DMS114 treated with DMSO at 0.1 percent for 48 hours (cell line): ENCODE measurements at regions not wholly inside any gene's neighbourhood (a gene's known extent, or its start where the extent isn't known, plus 50 kb on each side); places are given as distances from the start of the nearest gene placed in this dataset.

Experiments
- DNase-seq: peaks from one replicate; lab custom pipeline; 2025; ENCODE audit not compliant: unreplicated experiment; lab: John Stamatoyannopoulos, UW

DNA sequence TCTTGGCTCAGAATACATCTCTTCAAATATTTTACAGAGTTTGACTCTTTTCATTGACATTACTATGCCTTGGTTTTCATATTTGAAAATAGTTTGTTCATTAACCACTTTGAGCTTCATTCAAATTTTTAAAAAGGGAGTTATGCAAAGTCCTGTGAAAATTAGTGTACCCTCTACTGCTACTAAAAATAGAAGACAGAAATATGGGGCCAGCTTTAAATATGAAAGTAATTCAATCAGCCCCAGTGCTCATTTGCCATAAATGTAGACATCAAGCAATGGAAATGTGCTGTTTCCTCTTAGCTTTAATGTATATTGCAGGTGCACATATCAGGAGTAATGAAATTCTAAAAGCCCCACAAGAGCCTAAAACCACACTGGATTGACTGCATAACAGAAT lies 218.7 kb downstream of the SPATA18 start:
- no peak for DNase-seq

- DNase-seq, result no peak
Measured at GRCh38 chr4:52273885-52274284, 222.8 kb downstream of the SPATA18 start.

DNA sequence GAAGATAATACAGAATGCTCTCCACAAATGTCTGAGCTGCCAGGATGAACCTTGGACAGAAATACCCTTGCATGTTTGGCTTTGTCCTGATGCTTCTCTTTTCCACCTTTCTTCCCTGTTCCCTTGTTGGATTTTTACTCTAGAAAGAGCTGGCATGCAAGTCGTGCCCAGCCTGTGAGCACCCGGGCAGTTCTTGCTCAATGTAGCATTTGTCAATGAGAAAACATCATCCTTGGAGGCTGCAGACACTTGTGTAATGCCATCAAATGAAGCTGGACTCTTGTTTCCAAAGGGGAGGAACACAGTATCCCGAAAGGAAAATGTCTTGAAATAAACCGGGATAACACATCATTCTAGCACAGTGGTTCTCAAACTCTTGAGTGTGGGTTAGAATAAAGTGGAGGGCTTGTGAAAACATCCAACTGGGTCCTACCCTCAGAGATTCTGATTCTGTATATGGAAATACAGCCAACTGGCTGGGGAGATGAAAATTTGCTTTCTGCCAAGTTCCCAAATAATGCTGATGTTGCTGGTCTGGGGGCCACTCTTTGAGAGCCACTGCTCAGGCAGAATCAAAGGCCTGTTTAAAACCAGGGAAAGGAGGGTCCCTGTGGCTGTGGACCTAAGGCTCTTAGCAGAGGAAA lies 237.2 kb downstream of the SPATA18 start:
- DNase-seq, result no peak

- DNase-seq, result no peak
Measured at GRCh38 chr4:52290466-52290865, 239.4 kb downstream of the SPATA18 start.

DNA sequence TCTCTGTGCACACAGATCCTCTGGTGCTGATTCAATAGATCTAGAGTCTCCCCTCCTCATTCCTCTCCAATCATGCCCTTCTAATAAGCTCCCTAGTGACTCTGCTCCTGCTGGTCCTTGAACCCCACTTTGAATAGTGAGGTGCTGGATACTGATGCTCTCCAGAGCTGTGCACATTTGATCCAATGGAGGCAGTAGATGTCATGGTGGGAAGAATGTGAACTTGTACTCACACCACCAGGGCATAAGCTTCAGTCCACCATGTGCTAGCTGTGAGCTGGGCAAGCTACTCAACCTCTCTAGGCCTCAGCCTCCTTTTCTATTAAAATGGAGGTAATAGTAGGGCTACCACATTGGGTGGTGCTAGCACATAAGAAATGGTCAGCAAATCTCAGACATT lies 241.1 kb downstream of the SPATA18 start:
- no peak for DNase-seq

GRCh38 chr4:52296341-52296740 lies 245.2 kb downstream of the SPATA18 start:
- no peak for DNase-seq

DNA sequence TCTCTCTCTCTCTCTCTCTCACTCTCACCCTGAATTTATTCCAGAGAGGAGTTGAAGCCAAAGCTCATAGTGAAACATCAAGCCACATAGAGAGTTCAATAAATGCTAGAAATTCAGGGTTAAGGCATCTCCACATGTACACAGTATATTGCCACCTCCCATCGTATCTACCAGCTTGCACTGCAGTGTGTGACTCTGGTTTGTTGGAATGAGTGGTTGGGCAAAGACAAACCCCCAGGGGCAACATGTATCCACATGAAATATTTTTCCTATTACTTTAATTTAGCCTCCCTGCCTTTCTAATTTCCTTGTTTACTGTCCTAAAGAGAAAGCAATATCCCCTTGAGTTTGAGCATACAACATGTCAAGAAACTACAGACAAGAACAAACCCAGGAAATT lies 247.3 kb downstream of the SPATA18 start:
- DNase-seq, result no peak

DNA sequence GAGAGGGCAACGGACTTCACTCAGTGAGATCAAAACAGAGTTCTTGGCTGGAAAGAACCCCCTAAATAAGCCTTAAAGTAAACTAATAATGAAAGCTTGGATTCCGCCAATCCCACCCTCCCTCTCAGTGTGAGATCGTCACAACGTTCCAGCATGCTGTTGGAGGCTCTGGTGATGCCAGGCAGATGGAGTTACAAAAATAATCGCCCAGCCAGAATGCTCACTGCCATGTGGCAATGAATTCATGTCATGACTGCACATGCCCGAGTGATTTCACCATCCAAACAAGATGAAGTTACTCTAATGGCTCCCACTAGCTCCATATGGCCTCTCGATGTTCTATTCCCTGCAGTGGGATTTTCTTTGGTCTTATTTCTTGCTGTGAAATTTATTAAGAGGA lies 248.0 kb downstream of the SPATA18 start:
- DNase-seq, result no peak

DNA sequence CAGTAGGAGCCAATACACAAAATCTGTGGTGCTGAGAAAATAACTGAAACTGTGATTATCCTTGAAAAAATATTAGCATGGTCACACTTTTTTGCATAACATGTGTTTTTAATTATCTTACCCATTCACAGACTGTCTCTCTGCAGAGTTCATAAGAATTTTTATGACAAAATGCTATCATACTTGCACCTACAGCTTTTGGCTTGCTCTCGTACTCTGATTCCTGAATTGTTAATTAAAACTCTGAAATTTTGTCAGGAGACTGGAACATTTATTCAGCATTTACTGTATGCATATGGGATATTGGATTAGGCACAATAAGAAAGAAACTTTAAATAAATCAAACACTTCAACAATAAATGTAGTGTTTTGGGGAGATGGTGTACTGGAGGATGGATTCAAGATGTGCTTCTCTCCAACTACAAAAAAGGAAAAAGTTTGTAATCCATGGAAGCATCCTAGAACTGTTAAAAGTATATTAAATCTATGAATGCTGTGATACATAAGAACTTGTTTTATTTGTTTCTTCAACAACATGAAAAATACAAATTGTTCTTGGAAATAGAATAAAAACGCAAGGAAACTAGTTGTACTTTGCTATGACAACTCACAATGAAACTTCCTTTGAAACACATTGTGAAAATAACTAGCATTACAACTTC lies 260.5 kb downstream of the SPATA18 start:
- DNase-seq, result no peak

GRCh38 chr4:52312722-52313121 lies 261.6 kb downstream of the SPATA18 start:
- DNase-seq, result no peak

DNA sequence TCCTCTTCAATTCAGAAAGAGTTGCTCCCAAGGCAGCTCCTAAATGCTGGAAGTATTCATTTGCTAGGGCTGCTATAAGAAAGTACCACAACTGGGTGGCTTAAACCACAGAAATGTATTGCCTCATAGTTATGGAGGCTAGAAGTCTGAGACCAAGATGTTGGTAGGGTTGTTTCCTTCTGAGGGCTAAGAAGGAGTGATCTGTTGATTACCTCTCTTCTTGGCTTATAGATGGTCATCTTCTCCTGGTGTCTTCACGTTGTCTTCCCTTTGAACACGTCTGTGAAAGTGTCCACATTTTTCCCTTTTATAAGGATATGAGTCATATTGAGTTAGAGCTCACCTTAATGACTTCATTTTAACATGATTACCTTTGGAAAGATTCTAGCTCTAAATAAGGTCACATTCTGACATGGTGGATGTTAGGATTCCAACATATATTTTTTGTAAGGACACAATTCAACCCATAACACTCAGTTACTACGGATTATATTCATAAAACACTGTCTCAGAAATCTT lies 266.3 kb downstream of the SPATA18 start:
- DNase-seq, result no peak

GRCh38 chr4:52317981-52318380 lies 266.9 kb downstream of the SPATA18 start:
- no peak for DNase-seq

GRCh38 chr4:52329894-52330293 lies 278.8 kb downstream of the SPATA18 start:
- DNase-seq, result no peak

DNA sequence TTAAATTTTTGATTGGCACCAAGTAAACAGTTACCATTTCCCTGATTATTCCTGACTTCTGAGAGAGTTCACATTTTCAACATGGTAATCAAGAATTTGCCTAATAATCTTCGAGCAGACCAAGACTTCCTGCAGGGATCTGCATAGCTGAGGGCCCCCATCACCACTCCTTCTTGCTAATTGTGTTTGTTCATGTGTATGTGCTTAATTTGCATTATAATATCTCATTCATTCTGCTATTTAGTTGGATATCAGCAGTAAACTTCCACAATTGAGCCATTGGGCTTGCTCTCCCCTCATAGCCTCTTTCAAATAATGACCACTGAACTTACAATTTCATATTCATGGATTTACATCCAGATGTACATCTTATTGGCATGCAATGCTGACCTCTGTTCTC lies 292.5 kb downstream of the SPATA18 start:
- no peak for DNase-seq

GRCh38 chr4:52350926-52351325 lies 299.8 kb downstream of the SPATA18 start:
- DNase-seq, result no peak

GRCh38 chr4:52358366-52358765 lies 300.7 kb downstream of the USP46 start:
- no peak for DNase-seq

GRCh38 chr4:52358883-52359321 lies 300.2 kb downstream of the USP46 start:
- no peak for DNase-seq

DNA sequence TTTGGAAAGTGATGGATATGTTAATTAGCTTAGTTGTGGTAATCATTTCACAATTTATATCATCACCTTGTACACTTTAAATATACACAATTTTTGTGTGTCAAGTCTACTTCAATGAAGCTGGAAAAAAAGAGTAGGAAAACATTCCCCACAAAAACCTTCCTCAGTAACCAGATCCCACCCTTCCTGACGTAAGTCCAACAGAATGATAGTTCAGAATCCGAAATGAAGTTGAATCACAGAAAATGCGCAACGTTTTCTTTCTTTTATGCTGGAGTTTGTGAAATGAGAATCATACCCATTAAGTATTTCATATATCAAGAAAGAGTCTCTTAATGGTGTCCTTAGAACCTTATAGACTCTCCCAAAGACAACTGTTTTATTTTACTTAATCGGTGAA lies 292.9 kb downstream of the USP46 start:
- DNase-seq, result no peak

DNA sequence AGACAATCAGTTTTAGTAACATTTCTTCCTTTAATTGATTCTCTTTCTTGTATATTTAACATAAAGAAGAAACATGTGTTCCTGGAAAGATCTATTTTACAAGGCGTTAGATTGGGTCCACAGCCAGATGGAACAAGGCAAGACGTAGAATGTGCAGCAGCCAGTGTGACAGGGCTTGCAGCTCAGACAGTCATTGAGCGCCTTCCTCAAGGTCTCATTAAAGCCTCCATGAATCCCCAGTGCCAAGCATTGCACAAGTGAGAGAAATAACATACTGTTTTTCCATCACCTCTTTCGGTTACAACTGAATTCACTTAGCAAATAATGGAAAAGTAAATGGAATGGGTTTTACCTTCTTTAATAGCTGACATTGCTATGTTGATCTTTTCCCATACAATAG lies 292.5 kb downstream of the USP46 start:
- DNase-seq, result no peak

- DNase-seq, result no peak
Measured at GRCh38 chr4:52367282-52367830, 291.7 kb downstream of the USP46 start.

DNA sequence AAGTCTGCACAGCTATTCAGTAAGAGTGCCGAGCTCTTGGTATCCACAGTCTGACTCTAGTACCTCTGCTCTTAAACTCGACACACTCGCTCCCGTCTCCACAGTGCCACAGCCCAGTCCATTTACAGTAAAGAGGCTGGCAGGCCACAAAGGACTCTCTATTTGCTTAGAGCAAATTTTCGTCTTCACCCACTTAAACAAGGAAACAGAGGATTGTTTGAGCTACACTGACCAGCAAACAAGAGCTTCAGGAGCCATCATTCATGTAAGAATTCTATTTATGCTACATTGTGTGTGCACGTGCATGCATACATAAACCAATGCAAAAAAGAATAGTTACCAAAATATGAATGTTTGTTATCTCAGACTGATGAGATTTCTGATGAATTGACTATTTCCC lies 290.2 kb downstream of the USP46 start:
- DNase-seq, result no peak

- no peak for DNase-seq
Measured at GRCh38 chr4:52369649-52370048, 289.5 kb downstream of the USP46 start.
